Fibroblast of skin of back (primary cell): ENCODE measurements at regions not wholly inside any gene's neighbourhood (a gene's known extent, or its start where the extent isn't known, plus 50 kb on each side); places are given as distances from the start of the nearest gene placed in this dataset.
"Not testable (repeated sequence)": the region's sequence is repeated elsewhere in the genome, so short reads cannot be mapped to it uniquely, and the experiment has no call there.

ENCODE experiments used
- DNase-seq: peaks from one replicate; pipeline ENCODE4 v3.0.0-alpha.2; 2013

- no peak for DNase-seq
Observed at GRCh38 chr10:8637640-8638039, 583.2 kb downstream of the GATA3 start.

DNA sequence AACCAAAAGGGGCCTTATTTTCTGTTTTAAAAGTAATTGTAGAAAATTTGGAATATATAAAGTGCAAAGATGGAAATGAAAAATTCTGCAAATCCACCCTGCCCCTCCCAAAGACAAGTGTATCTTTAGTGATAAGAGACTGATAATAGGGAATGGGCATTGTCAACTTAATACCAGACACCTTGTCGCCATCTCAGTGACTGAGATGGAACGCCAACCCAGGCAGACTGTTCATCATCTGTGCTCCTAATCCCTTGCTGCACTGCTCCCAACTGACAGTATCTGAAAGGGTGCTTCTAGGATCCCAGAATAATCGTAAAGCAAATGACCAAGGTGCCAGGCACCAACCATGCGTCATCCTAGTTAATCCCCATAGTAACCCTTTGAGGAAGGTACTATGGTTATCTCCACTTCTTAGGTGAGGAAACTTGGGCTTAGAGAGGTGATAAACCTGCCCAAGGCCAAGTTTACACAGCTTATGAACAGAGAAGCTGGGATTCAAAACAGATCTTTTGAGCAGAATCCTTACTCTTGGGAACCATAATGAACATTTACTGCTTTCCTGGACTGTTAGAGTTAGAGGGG, 583.7 kb downstream of the GATA3 start:
- no peak for DNase-seq

- DNase-seq, result no peak
Observed at GRCh38 chr10:8639486-8640185, 585.1 kb downstream of the GATA3 start.

DNA sequence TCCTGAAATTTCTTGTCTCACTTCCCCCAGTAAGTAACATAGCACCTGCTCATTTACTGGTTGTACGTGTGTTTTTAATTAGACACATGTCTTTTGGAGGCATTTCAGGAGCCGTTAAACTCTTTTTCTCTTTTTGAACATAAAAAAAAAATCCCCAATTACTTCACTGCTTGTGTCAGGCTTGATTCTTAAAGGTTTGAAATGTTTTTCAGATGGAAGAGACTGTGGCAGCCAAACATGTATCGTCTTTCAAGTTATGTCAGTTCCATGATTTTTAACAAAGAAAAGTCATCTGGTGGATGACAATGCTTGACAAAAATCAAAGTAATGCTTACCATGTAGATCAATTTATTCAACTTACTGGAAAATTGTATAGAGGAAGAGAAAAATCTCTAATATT, 585.8 kb downstream of the GATA3 start:
- DNase-seq, result no peak

GRCh38 chr10:8640878-8641277, 586.4 kb downstream of the GATA3 start:
- DNase-seq, result no peak

GRCh38 chr10:8656261-8656660, 601.8 kb downstream of the GATA3 start:
- no peak for DNase-seq

GRCh38 chr10:8659982-8660381, 605.5 kb downstream of the GATA3 start:
- no peak for DNase-seq

GRCh38 chr10:8661886-8662285, 607.4 kb downstream of the GATA3 start:
- DNase-seq, result no peak

- DNase-seq, result no peak
Observed at GRCh38 chr10:8663131-8663530, 608.6 kb downstream of the GATA3 start.

GRCh38 chr10:8665322-8665721, 610.8 kb downstream of the GATA3 start:
- DNase-seq, result no peak

DNA sequence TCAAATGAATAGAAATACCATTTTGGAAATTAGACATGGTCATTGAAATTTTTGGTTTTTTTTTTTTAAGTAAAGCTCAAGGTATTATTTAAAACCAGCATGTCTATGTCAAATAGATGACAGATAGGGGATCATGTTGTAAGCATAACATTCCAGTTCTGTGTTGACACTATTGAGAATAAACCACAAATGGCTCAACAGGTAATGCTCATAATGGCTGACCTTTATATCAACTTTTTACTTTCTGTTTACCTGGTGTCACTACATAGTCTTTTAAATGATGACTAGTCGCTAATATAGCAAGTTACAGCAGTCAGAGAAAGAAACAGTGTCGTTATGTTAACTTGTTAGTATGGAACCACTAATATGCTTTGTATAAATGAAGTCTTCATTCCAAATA, 616.0 kb downstream of the GATA3 start:
- no peak for DNase-seq

DNA sequence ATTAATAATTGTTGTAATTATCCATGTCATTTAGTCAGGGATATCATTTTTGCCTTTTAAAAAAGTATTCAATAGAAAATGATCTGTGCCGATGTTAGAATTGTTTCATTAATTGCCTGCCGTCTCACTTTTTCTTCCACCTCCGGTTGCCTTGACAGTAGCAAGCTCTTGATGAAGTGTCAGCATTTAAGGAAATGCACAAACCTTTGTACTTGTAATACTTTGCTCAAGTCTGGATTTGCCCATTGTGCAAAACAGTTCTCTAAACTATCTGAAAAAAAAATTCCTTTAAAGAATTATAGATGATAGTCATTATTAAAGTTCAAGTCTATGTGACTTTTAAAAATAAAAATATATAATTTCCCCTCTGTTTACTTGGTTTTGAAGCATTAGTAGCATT, 619.7 kb downstream of the GATA3 start:
- no peak for DNase-seq

GRCh38 chr10:8677642-8678041, 623.2 kb downstream of the GATA3 start:
- DNase-seq, result no peak

DNA sequence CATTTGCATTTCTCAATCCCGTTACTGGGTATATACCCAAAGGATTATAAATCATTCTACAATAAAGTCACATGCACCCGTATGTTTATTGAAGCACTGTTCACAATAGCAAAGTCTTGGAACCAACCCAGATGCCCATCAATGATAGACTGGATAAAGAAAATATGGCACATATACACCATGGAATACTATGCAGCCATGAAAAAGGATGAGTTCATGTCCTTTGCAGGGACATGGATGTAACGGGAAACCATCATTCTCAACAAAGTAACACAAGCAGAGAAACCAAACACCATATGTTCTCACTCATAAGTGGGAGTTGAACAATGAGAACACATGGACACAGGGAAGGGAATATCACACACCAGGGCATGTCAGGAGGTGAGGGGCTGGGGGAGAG, 630.4 kb downstream of the GATA3 start:
- not testable (repeated sequence) for DNase-seq

DNA sequence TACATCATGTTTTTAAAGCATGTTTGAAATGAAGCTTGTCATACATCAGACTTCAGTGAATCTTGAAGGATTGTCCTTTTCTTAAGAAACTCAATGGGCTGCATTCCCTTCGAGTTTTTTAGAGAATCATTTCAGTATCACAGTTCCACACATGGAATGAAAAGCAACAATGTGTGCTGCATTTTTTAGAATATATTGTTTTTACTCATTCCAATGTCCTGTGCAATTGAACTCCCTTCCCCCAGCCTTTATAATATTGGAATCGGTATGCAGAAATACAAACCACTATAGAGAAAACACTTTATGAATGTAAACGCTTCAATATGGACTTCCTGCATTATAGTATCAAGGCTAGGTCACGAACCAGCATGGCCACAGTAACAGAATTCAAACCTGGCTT, 634.4 kb downstream of the GATA3 start:
- no peak for DNase-seq

GRCh38 chr10:8691498-8692017, 637.1 kb downstream of the GATA3 start:
- DNase-seq, result no peak

GRCh38 chr10:8693635-8694034, 639.1 kb downstream of the GATA3 start:
- not testable (repeated sequence) for DNase-seq

DNA sequence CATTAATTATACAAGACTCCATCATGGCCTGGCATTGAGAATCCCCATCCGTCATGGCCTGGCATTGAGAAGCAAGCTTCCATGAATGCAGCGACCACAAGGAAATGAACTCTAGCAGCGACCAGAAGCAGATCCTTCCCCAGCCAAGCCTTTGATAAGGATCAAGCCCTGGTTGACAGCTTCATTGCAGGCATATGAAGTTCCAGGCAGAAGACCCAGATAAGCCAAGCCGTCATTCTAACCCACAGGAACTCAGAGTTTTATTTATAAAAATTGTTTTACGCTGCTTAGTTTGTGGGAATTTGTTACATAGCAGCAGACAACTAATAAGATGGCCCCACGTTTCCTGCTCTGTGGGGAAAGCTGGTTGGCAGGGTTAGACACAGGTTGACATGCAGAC, 642.3 kb downstream of the GATA3 start:
- DNase-seq, result no peak

DNA sequence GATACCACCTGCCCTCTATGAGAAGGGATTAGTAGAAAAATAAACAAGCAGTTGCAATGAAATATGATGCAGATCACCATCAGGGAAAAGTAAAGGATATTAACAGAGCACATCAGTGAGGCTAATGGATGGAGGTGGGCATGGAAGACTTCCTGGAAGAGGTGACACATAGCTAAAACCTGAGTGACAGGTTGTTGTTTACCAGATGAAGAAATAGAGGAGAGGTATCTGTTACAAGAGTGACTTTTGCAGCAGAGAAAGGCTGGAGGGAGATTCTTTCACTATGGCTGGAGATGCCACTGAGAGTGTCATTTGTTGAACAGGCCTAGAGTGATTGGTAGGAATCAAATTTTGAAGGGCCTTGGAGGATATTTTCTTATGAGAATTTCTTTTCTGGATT, 646.2 kb downstream of the GATA3 start:
- no peak for DNase-seq

- no peak for DNase-seq
Observed at GRCh38 chr10:8702181-8702580, 647.7 kb downstream of the GATA3 start.

- DNase-seq, result no peak
Observed at GRCh38 chr10:8705415-8705814, 650.9 kb downstream of the GATA3 start.

DNA sequence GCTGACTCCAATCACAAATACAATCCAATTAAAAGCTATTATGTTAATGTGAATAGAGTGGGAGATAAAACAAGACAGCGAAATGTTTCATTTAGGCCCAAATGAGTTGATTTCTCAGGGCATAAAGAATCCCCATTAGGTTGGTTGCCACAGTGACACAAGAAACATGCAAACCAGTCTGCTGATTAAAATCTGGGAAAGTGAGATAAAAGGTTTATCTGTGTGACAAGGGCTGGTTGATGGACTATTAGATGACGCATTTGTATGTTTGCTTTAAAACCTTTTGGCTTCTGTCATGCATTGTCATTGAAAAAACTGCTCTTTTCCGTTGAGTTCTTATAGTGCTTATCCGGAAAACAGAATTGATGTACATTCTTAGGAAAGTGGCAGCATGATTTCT, 658.2 kb downstream of the GATA3 start:
- DNase-seq, result no peak

DNA sequence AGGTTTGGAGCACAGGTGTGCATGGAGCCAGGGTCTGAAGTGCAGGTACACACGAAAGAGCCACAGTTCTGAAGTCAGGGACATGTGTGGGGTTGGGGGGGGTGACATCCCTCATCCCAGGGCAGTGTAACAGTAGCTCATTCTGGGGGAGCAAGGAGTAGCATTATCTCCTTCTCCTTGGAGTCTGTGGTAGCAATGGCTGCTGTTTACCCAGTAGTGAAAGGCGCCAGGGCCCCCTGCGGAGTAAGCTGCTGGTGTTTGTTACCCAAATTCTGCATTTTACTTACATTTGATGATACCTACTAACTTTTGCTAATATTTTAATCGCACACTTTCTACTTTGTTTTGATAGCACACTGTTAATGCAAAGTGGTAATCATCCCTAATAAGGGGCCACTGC, 665.5 kb downstream of the GATA3 start:
- no peak for DNase-seq

- no peak for DNase-seq
Observed at GRCh38 chr10:8721650-8722049, 667.2 kb downstream of the GATA3 start.

DNA sequence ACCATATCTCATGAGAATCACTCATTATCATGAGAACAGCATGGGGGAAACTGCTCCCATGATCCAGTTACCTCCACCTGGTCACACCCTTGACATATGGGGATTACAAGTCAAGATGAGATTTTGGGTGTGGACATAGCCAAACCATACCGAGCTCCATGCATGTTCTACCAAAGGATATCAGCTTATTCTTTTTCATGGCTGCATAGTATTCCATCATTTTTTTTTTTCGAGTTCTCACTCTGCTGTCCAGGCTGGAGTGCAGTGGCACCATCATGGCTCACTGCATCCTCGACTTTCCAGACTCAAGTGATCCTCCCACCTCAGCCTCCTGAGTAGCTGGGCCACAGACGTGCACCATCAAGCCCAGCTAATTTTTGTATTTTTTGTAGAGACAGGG, 668.3 kb downstream of the GATA3 start:
- DNase-seq, result no peak
